Smooth muscle cell (in vitro differentiated cells): ENCODE measurements at regions not wholly inside any gene's neighbourhood (a gene's known extent, or its start where the extent isn't known, plus 50 kb on each side); places are given as distances from the start of the nearest gene placed in this dataset.

Source experiments
- DNase-seq: peaks from one replicate; lab custom pipeline; 2025; ENCODE audit not compliant: unreplicated experiment; lab: John Stamatoyannopoulos, UW
- H2AFZ ChIP-seq: fragments of 200-600 bp; sonication (generic); 2 replicates; pipeline ENCODE4 v1.6.0; 2016; ENCODE audit warnings: antibody characterized with exemption, low read depth, mild to moderate bottlenecking
- H3F3A ChIP-seq: fragments of 200-600 bp; sonication (generic); 2 replicates; pipeline ENCODE4 v1.6.0; 2017; ENCODE audit warnings: antibody characterized with exemption, low read depth
- H3K27ac ChIP-seq: fragments of 200-600 bp; sonication (generic); 2 replicates; pipeline ENCODE4 v1.5.1; 2016; ENCODE audit warnings: low read depth, mild to moderate bottlenecking
- H3K27me3 ChIP-seq: fragments of 200-600 bp; sonication (generic); 2 replicates; pipeline ENCODE4 v1.6.1; 2016; ENCODE audit warnings: low read depth, mild to moderate bottlenecking
- H3K36me3 ChIP-seq: fragments of 200-600 bp; sonication (generic); 2 replicates; pipeline ENCODE4 v1.5.1; 2016; ENCODE audit warnings: low read depth
- H3K4me1 ChIP-seq: fragments of 200-600 bp; sonication (generic); 2 replicates; pipeline ENCODE4 v1.5.1; 2016; ENCODE audit warnings: low read depth
- H3K4me2 ChIP-seq: fragments of 200-600 bp; sonication (generic); 2 replicates; pipeline ENCODE4 v1.6.0; 2016; ENCODE audit warnings: mild to moderate bottlenecking
- H3K4me3 ChIP-seq: fragments of 200-600 bp; sonication (generic); 2 replicates; pipeline ENCODE4 v1.5.1; 2016; ENCODE audit warnings: mild to moderate bottlenecking
- H3K79me2 ChIP-seq: fragments of 200-600 bp; sonication (generic); 2 replicates; pipeline ENCODE4 v1.6.0; 2016; ENCODE audit warnings: low read depth, mild to moderate bottlenecking
- H3K9ac ChIP-seq: fragments of 200-600 bp; sonication (generic); 2 replicates; pipeline ENCODE4 v1.6.0; 2016; ENCODE audit warnings: low read depth
- H3K9me3 ChIP-seq: fragments of 200-600 bp; sonication (generic); replicated peaks from 2 replicates; pipeline ENCODE4 v1.5.1; 2016; ENCODE audit warnings: low read depth
- H4K20me1 ChIP-seq: fragments of 200-600 bp; sonication (generic); 2 replicates; pipeline ENCODE4 v1.6.0; 2016; ENCODE audit warnings: low read depth
- CTCF ChIP-seq: fragments of 200-600 bp; sonication (generic); IDR thresholded peaks from 2 replicates; pipeline ENCODE4 v1.5.1; 2017; ENCODE audit warnings: borderline replicate concordance, mild to moderate bottlenecking, antibody characterized with exemption; ENCODE audit not compliant: insufficient read depth, poor library complexity, severe bottlenecking
- WGBS: methylation state at CpG from one replicate; pipeline ENCODE4 v1.1.7; 2016; ENCODE audit warnings: low lambda C conversion rate; 5-methylcytosine and 5-hydroxymethylcytosine counted together

DNA sequence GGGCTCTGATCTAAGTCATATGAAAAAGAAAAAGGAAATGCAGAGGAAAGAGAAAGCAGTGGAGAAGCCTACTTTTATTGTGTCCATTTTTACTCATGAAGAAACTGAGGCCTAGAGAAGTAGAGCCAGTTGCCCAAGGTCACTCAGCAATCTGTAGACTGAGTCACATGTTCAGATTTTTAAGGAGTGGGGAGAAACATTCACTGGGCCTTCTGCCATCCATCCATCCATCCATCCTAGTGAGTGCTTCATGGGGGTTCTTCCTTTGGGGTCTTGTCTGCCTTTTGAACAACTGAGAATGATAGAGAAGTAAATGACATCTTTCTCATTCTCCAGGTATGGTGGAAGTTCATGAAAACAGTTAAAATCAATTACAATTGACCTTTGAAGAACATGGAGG, 233.6 kb upstream of the SRRM4 start:
- H4K20me1 ChIP-seq: no peaks in the 10 kb centered on the region
- H3K36me3 ChIP-seq: no peaks in the 10 kb centered on the region
- no peak for DNase-seq
- no peaks in the 10 kb centered on the region for H3K27me3 ChIP-seq
- no peaks in the 10 kb centered on the region for H3K4me1 ChIP-seq
- no peak overlapping the region for H3K9ac ChIP-seq
- no peak overlapping the region for H2AFZ ChIP-seq
- no peaks in the 10 kb centered on the region for H3K9me3 ChIP-seq
- H3K79me2 ChIP-seq: no peaks in the 10 kb centered on the region
- H3K27ac ChIP-seq: no peak overlapping the region
- no peak for TF ChIP-seq CTCF
- no peaks in the 10 kb centered on the region for H3F3A ChIP-seq
- no peak overlapping the region for H3K4me3 ChIP-seq
- no peak overlapping the region for H3K4me2 ChIP-seq

DNA sequence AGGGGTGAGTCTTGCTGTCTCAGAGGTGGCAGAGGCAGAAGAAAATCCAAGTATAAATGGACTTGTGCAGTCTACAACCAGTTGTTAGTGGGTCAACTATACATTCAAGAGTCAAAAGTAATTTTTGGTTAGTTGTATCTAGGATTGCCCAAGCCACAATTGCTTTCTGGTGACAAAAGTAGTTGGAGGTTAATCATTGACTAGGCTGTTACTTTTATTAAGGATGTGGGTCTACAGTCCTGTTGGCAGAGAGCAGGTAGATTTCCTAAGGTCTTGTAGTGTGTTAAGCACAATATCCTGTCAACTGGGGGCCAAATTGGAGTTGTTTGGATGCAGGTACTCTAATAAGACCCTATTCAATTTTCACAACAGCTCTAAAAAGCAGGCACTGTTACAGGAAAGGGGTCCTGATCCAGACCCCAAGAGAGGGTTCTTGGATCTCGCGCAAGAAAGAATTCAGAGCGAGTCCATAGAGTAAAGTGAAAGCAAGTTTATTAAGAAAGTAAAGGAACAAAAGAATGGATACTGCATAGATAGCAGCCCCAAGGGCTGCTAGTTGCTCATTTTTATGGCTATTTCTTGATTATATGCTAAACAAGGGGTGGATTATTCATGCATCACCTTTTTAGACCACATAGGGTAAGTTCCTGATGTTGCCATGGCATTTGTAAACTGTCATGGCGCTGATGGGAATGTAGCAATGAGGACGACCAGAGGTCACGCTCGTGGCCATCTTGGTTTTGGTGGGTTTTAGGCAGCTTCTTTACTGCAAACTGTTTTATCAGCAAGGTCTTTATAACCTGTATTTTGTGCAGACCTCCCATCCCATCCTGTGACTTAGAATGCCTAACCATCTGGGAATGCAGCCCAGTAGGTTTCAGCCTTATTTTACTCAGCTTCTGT, 232.6 kb upstream of the SRRM4 start:
- H3K27ac ChIP-seq: no peak overlapping the region
- 91% methylated on average over 7 of the region's 7 CpGs for WGBS
- no peaks in the 10 kb centered on the region for H3F3A ChIP-seq
- no peak for DNase-seq
- H3K27me3 ChIP-seq: no peaks in the 10 kb centered on the region
- no peak overlapping the region for H3K4me2 ChIP-seq
- H3K9ac ChIP-seq: no peak overlapping the region
- H3K4me3 ChIP-seq: no peak overlapping the region
- no peak overlapping the region for H2AFZ ChIP-seq
- no peaks in the 10 kb centered on the region for H3K4me1 ChIP-seq
- no peaks in the 10 kb centered on the region for H3K36me3 ChIP-seq
- H3K79me2 ChIP-seq: no peaks in the 10 kb centered on the region
- TF ChIP-seq CTCF: no peak
- H4K20me1 ChIP-seq: no peaks in the 10 kb centered on the region
- H3K9me3 ChIP-seq: no peaks in the 10 kb centered on the region

DNA sequence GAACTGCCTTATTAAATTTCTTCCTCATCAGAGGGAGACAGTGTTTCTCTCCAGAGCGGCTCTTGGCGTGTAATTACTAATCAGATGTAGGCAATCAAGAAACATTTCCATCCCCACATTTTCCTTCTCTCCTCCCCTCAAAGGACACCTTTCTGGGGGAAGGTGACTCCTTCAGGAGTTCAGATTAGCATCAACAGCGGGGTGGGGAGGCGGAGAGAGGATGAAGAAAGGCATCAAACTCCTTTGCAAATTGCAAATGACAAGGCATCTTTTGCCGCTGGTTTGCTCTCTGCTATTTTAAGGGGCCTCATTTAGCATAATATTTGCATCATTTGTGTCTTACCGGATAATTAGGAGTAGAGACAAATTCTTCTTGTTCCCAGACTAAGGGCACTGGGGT, 231.7 kb upstream of the SRRM4 start:
- H4K20me1 ChIP-seq: no peaks in the 10 kb centered on the region
- DNase-seq: no peak
- H3K79me2 ChIP-seq: no peaks in the 10 kb centered on the region
- 69% methylated on average over 6 of the region's 6 CpGs for WGBS
- H3K4me2 ChIP-seq: no peak overlapping the region
- no peak overlapping the region for H3K9ac ChIP-seq
- no peaks in the 10 kb centered on the region for H3K36me3 ChIP-seq
- no peaks in the 10 kb centered on the region for H3K27me3 ChIP-seq
- no peak overlapping the region for H2AFZ ChIP-seq
- H3K4me1 ChIP-seq: no peaks in the 10 kb centered on the region
- H3K27ac ChIP-seq: no peak overlapping the region
- TF ChIP-seq CTCF: no peak
- H3F3A ChIP-seq: no peaks in the 10 kb centered on the region
- no peak overlapping the region for H3K4me3 ChIP-seq
- H3K9me3 ChIP-seq: no peaks in the 10 kb centered on the region

- no peak overlapping the region for H3K4me3 ChIP-seq
- no peaks in the 10 kb centered on the region for H3F3A ChIP-seq
- DNase-seq: no peak
- 70% methylated on average over 2 of the region's 2 CpGs for WGBS
- no peaks in the 10 kb centered on the region for H3K79me2 ChIP-seq
- no peaks in the 10 kb centered on the region for H3K4me1 ChIP-seq
- TF ChIP-seq CTCF: no peak
- H3K9me3 ChIP-seq: no peaks in the 10 kb centered on the region
- no peak overlapping the region for H2AFZ ChIP-seq
- no peaks in the 10 kb centered on the region for H4K20me1 ChIP-seq
- H3K36me3 ChIP-seq: no peaks in the 10 kb centered on the region
- H3K27me3 ChIP-seq: no peaks in the 10 kb centered on the region
- no peak overlapping the region for H3K9ac ChIP-seq
- no peak overlapping the region for H3K27ac ChIP-seq
- no peak overlapping the region for H3K4me2 ChIP-seq
Observed at GRCh38 chr12:118750666-118751065, 230.7 kb upstream of the SRRM4 start.
